AG04450 (cell line): ENCODE measurements at regions not wholly inside any gene's neighbourhood (a gene's known extent, or its start where the extent isn't known, plus 50 kb on each side); places are given as distances from the start of the nearest gene placed in this dataset.

Experiments used
- CTCF ChIA-PET: fragments of 300-600, 350-600 bp; formaldehyde crosslinking; extraction: SDS; loops from one replicate; lab custom pipeline; 2022; ENCODE audit warnings: antibody characterized with exemption, inconsistent platforms; lab: Charles Lee
- POLR2A ChIA-PET: fragments of 350-600 bp; formaldehyde crosslinking; extraction: SDS; loops from one replicate; lab custom pipeline; 2021; ENCODE audit warnings: antibody characterized with exemption, inconsistent platforms; lab: Yijun Ruan, JAX
- DNase-seq: peaks from one replicate; pipeline ENCODE4 v3.0.0-alpha.2; 2011; ENCODE audit warnings: low read depth, low spot score
- H3K27ac ChIP-seq: one replicate; pipeline ENCODE4 v1.5.1; 2012; ENCODE audit warnings: low read depth, low read length, control low read depth
- H3K27me3 ChIP-seq: one replicate; pipeline ENCODE4 v1.6.0; 2012; ENCODE audit warnings: low read length; ENCODE audit not compliant: control insufficient read depth, insufficient read depth
- H3K4me3 ChIP-seq: 2 replicates; pipeline ENCODE4 v1.5.1; 2011; ENCODE audit warnings: mild to moderate bottlenecking, low read depth, low read length, control low read depth
- H3K9me3 ChIP-seq: 2 replicates; pipeline ENCODE4 v1.5.1; 2012; ENCODE audit warnings: low read length; ENCODE audit not compliant: control insufficient read depth, insufficient read depth
- CTCF ChIP-seq: IDR thresholded peaks from 2 replicates; pipeline ENCODE4 v1.5.1; 2011; ENCODE audit warnings: low read depth, low read length, control low read depth, inconsistent platforms

- no peak for DNase-seq
- Histone ChIP-seq H3K27ac (no peak overlapping the region), H3K27me3 (no peaks in the 10 kb centered on the region), H3K9me3 (no peaks in the 10 kb centered on the region), H3K4me3 (no peak overlapping the region)
- ChIA-PET POLR2A (interaction anchor here (0.5 kb wide), 1 partner anchor 777 kb away, joined by 7 read pairs; no protein-coding TSS in a partner anchor), CTCF (no interaction called here)
- no peak for TF ChIP-seq CTCF
These were observed 643.7 kb downstream of the BCOR start for GRCh38 chrX:39453889-39454621.

- ChIA-PET CTCF (no interaction called here), POLR2A (no interaction called here)
- Histone ChIP-seq H3K27me3 (peaks cover 3% of the 10 kb centered on the region), H3K4me3 (no peak overlapping the region), H3K27ac (no peak overlapping the region), H3K9me3 (no peaks in the 10 kb centered on the region)
- no peak for TF ChIP-seq CTCF
- DNase-seq = no peak
These were observed 640.7 kb downstream of the BCOR start for GRCh38 chrX:39456894-39457604.

GRCh38 chrX:39458779-39459178, 639.0 kb downstream of the BCOR start:
- H3K4me3 ChIP-seq = no peak overlapping the region
- POLR2A ChIA-PET = no interaction called here
- no peak for TF ChIP-seq CTCF

GRCh38 chrX:39459204-39459603, 638.6 kb downstream of the BCOR start:
- H3K27ac ChIP-seq = no peak overlapping the region
- no peak overlapping the region for H3K4me3 ChIP-seq
- no peak for TF ChIP-seq CTCF
- no peak for DNase-seq
- CTCF ChIA-PET = no interaction called here
- H3K27me3 ChIP-seq = peaks cover 3% of the 10 kb centered on the region
- POLR2A ChIA-PET = no interaction called here
- no peaks in the 10 kb centered on the region for H3K9me3 ChIP-seq

More at GRCh38 chrX:39458779-39459178, 639.0 kb downstream of the BCOR start:
- Histone ChIP-seq H3K27me3 (peaks cover 3% of the 10 kb centered on the region), H3K27ac (no peak overlapping the region), H3K9me3 (no peaks in the 10 kb centered on the region)
- CTCF ChIA-PET = no interaction called here
- DNase-seq = no peak

GRCh38 chrX:39459952-39460351, 637.8 kb downstream of the BCOR start:
- no peaks in the 10 kb centered on the region for H3K9me3 ChIP-seq
- CTCF ChIA-PET = no interaction called here
- peaks cover 3% of the 10 kb centered on the region for H3K27me3 ChIP-seq
- no peak overlapping the region for H3K4me3 ChIP-seq
- no peak for TF ChIP-seq CTCF
- DNase-seq = no peak
- H3K27ac ChIP-seq = no peak overlapping the region
- POLR2A ChIA-PET = no interaction called here
